ENCODE measurements at regions not wholly inside any gene's neighbourhood (a gene's known extent, or its start where the extent isn't known, plus 50 kb on each side); places are given as distances from the start of the nearest gene placed in this dataset.
A peak's percentile ranks its signal among the peaks of the same experiment; 100 is the strongest.

DNA sequence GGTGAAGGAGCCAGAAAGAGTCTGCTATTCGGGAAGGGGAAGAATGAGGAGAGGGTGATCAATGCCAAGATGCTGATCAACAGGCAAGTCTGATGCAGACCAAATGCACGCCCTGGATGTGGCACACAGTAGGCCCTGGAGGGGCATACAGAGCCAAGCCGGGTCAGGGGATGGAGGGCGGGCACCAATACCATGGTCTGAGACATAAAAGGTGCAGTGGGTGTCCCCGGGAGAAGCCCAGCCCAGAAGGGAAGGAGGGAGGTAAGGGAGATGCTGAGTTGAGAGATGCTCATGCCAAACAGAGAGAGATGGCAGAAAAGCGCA, 66.6 kb upstream of the ID2 start:
- Mint-ChIP-seq H3K27me3 (ENCODE audit: low read depth) (peaks cover 23% of the 10 kb centered on the region), H3K4me3 (no peak overlapping the region), H3K36me3 (ENCODE audit: low read depth) (peaks cover 8% of the 10 kb centered on the region), H3K27ac (no peak overlapping the region), H3K4me1 (ENCODE audit: low read depth) (peaks cover 4% of the 10 kb centered on the region), H3K9me3 (peaks cover 10% of the 10 kb centered on the region)

GRCh38 chr2:8615576-8616281, 66.1 kb upstream of the ID2 start:
- H3K4me3 Mint-ChIP-seq = no peak overlapping the region
- peaks cover 3% of the 10 kb centered on the region for H3K36me3 Mint-ChIP-seq (ENCODE audit: low read depth)
- peaks cover 4% of the 10 kb centered on the region for H3K9me3 Mint-ChIP-seq
- H3K4me1 Mint-ChIP-seq (ENCODE audit: low read depth) = peaks cover 4% of the 10 kb centered on the region
- H3K27ac Mint-ChIP-seq = no peak overlapping the region
- peaks cover 24% of the 10 kb centered on the region for H3K27me3 Mint-ChIP-seq (ENCODE audit: low read depth)

DNA sequence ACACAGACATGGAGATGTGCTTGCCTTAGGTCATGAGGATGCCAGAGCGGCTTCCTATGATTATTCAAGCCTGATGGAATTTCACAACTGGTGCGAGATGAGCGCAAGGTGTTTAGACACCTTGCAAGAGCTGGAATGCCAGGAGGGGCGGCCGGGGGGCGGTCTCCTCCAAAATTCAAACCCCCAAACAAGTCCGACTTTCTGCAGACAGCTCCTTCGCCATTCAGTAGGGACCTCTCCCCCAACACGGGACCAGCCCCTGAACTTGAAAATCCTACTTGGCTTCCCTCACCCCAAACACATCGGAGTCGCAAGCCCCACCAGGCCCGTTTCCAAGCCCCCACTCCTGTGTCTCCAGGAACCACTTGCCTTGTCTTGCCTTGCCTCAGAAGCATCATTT, 64.8 kb upstream of the ID2 start:
- H3K27ac Mint-ChIP-seq = no peak overlapping the region
- H3K27me3 Mint-ChIP-seq (ENCODE audit: low read depth) = peaks cover 33% of the 10 kb centered on the region
- H3K36me3 Mint-ChIP-seq (ENCODE audit: low read depth) = no peaks in the 10 kb centered on the region
- peaks cover 4% of the 10 kb centered on the region for H3K4me1 Mint-ChIP-seq (ENCODE audit: low read depth)
- no peak overlapping the region for H3K4me3 Mint-ChIP-seq
- H3K9me3 Mint-ChIP-seq = no peaks in the 10 kb centered on the region

- H3K27me3 Mint-ChIP-seq (ENCODE audit: low read depth) = peaks cover 34% of the 10 kb centered on the region
- no peak overlapping the region for H3K27ac Mint-ChIP-seq
- H3K9me3 Mint-ChIP-seq = no peaks in the 10 kb centered on the region
- no peak overlapping the region for H3K4me3 Mint-ChIP-seq
- no peaks in the 10 kb centered on the region for H3K36me3 Mint-ChIP-seq (ENCODE audit: low read depth)
- H3K4me1 Mint-ChIP-seq (ENCODE audit: low read depth) = peaks cover 4% of the 10 kb centered on the region
Observed at GRCh38 chr2:8617590-8617989, 64.3 kb upstream of the ID2 start.

GRCh38 chr2:8619071-8619470, 62.8 kb upstream of the ID2 start:
- H3K4me1 Mint-ChIP-seq (ENCODE audit: low read depth) = no peaks in the 10 kb centered on the region
- H3K9me3 Mint-ChIP-seq = no peaks in the 10 kb centered on the region
- H3K36me3 Mint-ChIP-seq (ENCODE audit: low read depth) = no peaks in the 10 kb centered on the region
- peaks cover 43% of the 10 kb centered on the region for H3K27me3 Mint-ChIP-seq (ENCODE audit: low read depth)
- H3K27ac Mint-ChIP-seq = no peak overlapping the region
- no peak overlapping the region for H3K4me3 Mint-ChIP-seq

DNA sequence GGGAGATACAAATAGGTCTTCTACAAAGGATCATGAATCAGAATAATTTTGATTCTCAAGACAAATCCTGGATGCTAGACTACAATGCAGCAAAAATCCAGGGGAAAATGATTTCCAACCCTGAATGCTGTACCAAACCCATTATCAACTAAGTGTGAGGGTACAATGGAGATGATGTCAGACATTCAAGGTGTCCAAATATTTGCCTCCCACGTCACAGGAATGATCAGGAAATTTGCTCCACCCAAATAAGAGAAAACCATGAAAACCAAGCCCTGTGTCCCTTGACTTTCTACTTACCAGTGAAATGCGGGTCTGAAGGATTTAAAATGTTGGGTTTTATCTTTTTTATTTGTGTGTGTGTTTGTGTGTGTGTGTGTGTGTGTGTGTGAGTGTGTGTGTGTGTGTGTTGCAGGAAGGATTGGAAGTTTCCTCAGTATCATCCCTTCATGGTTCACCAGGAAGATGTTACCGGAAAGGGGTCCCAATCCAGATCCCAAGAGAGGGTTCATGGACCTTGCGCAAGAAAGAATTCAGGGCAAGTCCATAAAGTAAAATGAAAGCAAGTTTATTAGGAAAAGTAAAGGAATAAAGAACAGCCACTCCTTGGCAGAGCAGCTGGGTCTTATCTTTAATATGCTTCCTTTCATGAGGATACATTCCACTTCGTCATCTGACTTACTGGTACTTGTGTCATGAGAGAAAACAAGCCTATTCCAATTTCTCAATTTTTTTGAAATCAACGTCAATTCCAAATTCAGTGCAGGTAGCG, 61.1 kb upstream of the ID2 start:
- Mint-ChIP-seq H3K27me3 (ENCODE audit: low read depth) (peaks cover 37% of the 10 kb centered on the region), H3K4me3 (no peak overlapping the region)

GRCh38 chr2:8622199-8622911, 59.5 kb upstream of the ID2 start:
- H3K27ac Mint-ChIP-seq = no peak overlapping the region
- no peaks in the 10 kb centered on the region for H3K9me3 Mint-ChIP-seq
- H3K27me3 Mint-ChIP-seq (ENCODE audit: low read depth) = peaks cover 33% of the 10 kb centered on the region
- no peaks in the 10 kb centered on the region for H3K4me1 Mint-ChIP-seq (ENCODE audit: low read depth)
- no peak overlapping the region for H3K4me3 Mint-ChIP-seq
- H3K36me3 Mint-ChIP-seq (ENCODE audit: low read depth) = no peaks in the 10 kb centered on the region

More for the DNA sequence above, 61.1 kb upstream of the ID2 start:
- Mint-ChIP-seq H3K4me1 (ENCODE audit: low read depth) (no peaks in the 10 kb centered on the region), H3K36me3 (ENCODE audit: low read depth) (no peaks in the 10 kb centered on the region), H3K9me3 (no peaks in the 10 kb centered on the region), H3K27ac (no peak overlapping the region)

DNA sequence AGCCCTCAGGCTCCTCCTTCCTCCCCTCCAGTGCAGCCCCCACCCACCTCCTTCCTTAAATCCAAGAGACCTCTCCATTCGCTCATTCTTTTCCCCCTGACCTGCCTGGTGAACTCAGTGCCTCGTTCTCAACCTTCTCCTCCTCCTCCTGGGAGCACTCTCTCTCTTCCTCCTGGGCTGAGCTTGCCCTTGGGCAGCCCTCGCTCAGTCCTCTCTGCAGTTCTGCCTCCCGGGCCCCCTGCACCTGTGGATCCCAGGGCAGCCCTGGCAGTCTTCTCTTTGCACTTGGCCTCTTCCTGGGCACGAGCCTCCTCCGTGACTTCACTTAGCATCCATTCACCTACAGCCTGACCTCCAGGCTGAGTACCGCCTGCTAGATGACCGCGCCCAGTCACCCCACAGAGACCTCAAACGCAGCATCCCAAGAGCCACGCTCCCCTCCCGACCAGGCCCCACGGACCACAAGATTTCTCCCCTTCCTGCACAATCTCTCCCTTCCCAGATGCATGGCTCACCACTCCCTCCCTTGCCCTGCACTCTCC, 58.9 kb upstream of the ID2 start:
- no peaks in the 10 kb centered on the region for H3K36me3 Mint-ChIP-seq (ENCODE audit: low read depth)
- H3K4me1 Mint-ChIP-seq (ENCODE audit: low read depth) = no peaks in the 10 kb centered on the region
- H3K27me3 Mint-ChIP-seq (ENCODE audit: low read depth) = peaks cover 33% of the 10 kb centered on the region
- H3K27ac Mint-ChIP-seq = no peak overlapping the region
- no peak overlapping the region for H3K4me3 Mint-ChIP-seq
- H3K9me3 Mint-ChIP-seq = no peaks in the 10 kb centered on the region

DNA sequence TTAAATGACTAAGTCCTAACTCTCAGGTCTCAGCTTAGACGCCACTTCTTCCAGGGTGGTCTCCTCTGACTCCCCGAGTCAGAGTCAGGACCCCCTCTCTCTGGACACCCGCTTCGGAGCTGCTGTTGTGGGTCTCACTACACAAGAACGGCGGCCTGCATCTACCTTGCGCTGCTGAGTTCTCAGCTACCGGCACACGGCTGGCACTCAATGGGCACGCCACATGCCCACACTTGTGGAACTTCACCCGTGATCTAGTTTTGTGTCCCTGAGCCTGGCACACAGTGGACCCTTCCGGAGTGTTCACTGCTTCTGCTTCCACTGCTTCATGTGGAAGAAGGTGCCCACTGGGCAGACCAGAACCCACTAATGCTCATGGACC, 58.3 kb upstream of the ID2 start:
- H3K4me1 Mint-ChIP-seq (ENCODE audit: low read depth) = no peaks in the 10 kb centered on the region
- H3K27ac Mint-ChIP-seq = no peak overlapping the region
- no peak overlapping the region for H3K4me3 Mint-ChIP-seq
- H3K27me3 Mint-ChIP-seq (ENCODE audit: low read depth) = peaks cover 29% of the 10 kb centered on the region
- H3K9me3 Mint-ChIP-seq = no peaks in the 10 kb centered on the region
- H3K36me3 Mint-ChIP-seq (ENCODE audit: low read depth) = no peaks in the 10 kb centered on the region

- Mint-ChIP-seq H3K4me1 (ENCODE audit: low read depth) (no peaks in the 10 kb centered on the region), H3K27me3 (ENCODE audit: low read depth) (peaks cover 29% of the 10 kb centered on the region), H3K27ac (no peak overlapping the region), H3K4me3 (no peak overlapping the region), H3K36me3 (ENCODE audit: low read depth) (no peaks in the 10 kb centered on the region), H3K9me3 (no peaks in the 10 kb centered on the region)
Observed at GRCh38 chr2:8623958-8624591, 57.8 kb upstream of the ID2 start.

DNA sequence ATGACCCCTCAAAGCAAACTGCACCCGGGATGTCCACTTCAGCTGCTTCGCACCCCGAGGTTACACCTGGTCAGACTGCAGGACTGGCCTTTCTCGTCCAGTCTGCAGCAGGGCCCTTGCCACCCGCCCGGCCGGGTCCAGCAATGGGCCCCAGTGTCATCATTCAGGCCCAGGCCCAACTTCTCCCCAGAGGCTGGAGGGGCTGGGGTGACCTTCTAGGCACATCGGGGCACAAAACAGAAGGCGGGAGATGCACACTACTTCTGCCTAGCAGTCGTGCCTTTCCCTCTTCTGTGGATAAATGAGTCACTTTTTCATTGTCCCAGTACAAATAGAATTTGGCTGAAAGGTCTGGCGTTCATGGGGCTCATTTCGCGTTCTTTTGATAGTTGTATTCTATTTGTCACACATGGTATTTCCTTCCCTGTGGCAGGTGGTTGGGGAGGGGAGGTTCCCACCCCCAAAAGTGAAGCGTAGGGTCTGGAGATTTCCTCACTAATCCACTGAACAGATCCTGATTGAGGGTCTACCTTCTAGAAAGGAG, 56.9 kb upstream of the ID2 start:
- no peak overlapping the region for H3K4me3 Mint-ChIP-seq
- no peaks in the 10 kb centered on the region for H3K9me3 Mint-ChIP-seq
- H3K36me3 Mint-ChIP-seq (ENCODE audit: low read depth) = no peaks in the 10 kb centered on the region
- no peaks in the 10 kb centered on the region for H3K4me1 Mint-ChIP-seq (ENCODE audit: low read depth)
- peaks cover 27% of the 10 kb centered on the region for H3K27me3 Mint-ChIP-seq (ENCODE audit: low read depth)
- H3K27ac Mint-ChIP-seq = peak overlapping the region; percentile 55

DNA sequence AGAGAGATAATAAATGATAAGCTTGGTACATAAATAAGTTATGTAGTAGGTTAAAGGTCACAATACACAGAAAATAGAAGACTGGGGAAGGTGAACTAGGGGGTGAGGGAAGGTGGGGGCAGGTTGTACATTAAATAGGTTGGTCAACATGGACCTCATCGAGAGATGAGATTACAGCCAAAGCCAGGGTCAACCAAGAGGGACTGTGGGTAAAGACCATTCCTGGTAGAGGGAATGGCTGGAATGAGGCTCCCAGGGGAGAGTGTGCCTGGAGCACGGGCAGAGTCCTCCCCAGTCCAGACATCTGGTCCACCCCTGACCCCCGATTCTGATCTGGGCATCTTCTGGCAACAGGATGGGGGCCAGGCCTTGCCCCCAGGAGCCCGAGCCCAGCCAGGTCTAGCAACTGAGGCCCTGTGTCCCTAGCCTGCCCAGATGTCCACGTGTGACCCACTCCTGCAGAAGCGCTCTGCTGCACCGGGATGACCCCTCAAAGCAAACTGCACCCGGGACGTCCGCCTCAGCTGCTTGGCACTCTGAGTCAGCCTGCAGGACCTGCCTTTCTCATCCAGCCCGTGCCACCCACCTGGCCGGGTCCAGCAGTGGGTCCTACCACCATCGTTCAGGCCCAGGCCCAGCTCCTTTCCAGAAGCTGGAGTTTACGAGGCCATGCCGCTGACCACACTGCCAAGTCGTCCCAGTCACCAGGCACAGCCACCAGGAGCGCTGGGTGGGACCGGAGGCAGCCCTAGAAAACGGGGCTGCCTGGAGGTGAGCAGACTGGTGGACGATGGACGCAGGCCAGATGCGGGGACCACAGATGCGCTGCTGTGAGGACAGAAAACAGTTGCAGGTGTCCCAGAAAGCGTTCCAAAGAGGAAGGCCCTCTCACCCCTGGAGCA, 56.2 kb upstream of the ID2 start:
- no peaks in the 10 kb centered on the region for H3K4me1 Mint-ChIP-seq (ENCODE audit: low read depth)
- H3K27me3 Mint-ChIP-seq (ENCODE audit: low read depth) = peaks cover 19% of the 10 kb centered on the region
- H3K9me3 Mint-ChIP-seq = no peaks in the 10 kb centered on the region
- no peaks in the 10 kb centered on the region for H3K36me3 Mint-ChIP-seq (ENCODE audit: low read depth)
- peak overlapping the region; percentile 55 for H3K27ac Mint-ChIP-seq
- no peak overlapping the region for H3K4me3 Mint-ChIP-seq

GRCh38 chr2:8626572-8626971, 55.3 kb upstream of the ID2 start:
- Mint-ChIP-seq H3K27ac (no peak overlapping the region), H3K4me3 (no peak overlapping the region), H3K4me1 (ENCODE audit: low read depth) (no peaks in the 10 kb centered on the region), H3K9me3 (no peaks in the 10 kb centered on the region), H3K27me3 (ENCODE audit: low read depth) (peaks cover 13% of the 10 kb centered on the region), H3K36me3 (ENCODE audit: low read depth) (no peaks in the 10 kb centered on the region)
